ENCODE measurements at regions not wholly inside any gene's neighbourhood (a gene's known extent, or its start where the extent isn't known, plus 50 kb on each side); places are given as distances from the start of the nearest gene placed in this dataset.

GRCh38 chr13:47521890-47522487, 479.1 kb downstream of the SUCLA2 start:
- no peak for TF ChIP-seq CTCF (optimal IDR thresholded peaks at IDR 0.05 in 1 of 3, IDR thresholded peaks at IDR 0.05 in 1 of 3, conservative IDR thresholded peaks at IDR 0.05 in 1 of 3; ENCODE audit: extremely low read depth in 1 of 3, insufficient read depth in 2 of 3, low read length in 3 of 3)
- no peak for TF ChIP-seq EZH2 (IDR thresholded peaks at IDR 0.05; ENCODE audit: low read length)
